GM21367 (cell line): ENCODE measurements at regions not wholly inside any gene's neighbourhood (a gene's known extent, or its start where the extent isn't known, plus 50 kb on each side); places are given as distances from the start of the nearest gene placed in this dataset.
"Not testable (repeated sequence)": the region's sequence is repeated elsewhere in the genome, so short reads cannot be mapped to it uniquely, and the experiment has no call there.

Source experiments
- ATAC-seq: cut with Tn5 transposase; IDR thresholded peaks from one replicate; pipeline ENCODE4 v1.9.1; 2021; ENCODE audit not compliant: unreplicated experiment

- no peak for ATAC-seq
These were observed 719.7 kb upstream of the CDH8 start for GRCh38 chr16:62755938-62756337.

GRCh38 chr16:62752854-62753253 is 716.6 kb upstream of the CDH8 start:
- ATAC-seq: no peak

- ATAC-seq: no peak
These were observed 715.0 kb upstream of the CDH8 start for GRCh38 chr16:62751218-62751617.

GRCh38 chr16:62741692-62742091 is 705.5 kb upstream of the CDH8 start:
- no peak for ATAC-seq

- no peak for ATAC-seq
These were observed 702.6 kb upstream of the CDH8 start for GRCh38 chr16:62738666-62739460.

- no peak for ATAC-seq
These were observed 695.9 kb upstream of the CDH8 start for GRCh38 chr16:62732092-62732491.

- not testable (repeated sequence) for ATAC-seq
These were observed 688.5 kb upstream of the CDH8 start for GRCh38 chr16:62724670-62725269.

GRCh38 chr16:62720651-62721050 is 684.4 kb upstream of the CDH8 start:
- ATAC-seq: no peak

- no peak for ATAC-seq
These were observed 680.8 kb upstream of the CDH8 start for GRCh38 chr16:62717026-62717425.

- ATAC-seq: no peak
These were observed 679.5 kb upstream of the CDH8 start for GRCh38 chr16:62715701-62716100.

- no peak for ATAC-seq
These were observed 676.3 kb upstream of the CDH8 start for GRCh38 chr16:62712566-62712965.

- ATAC-seq: no peak
These were observed 675.6 kb upstream of the CDH8 start for GRCh38 chr16:62711797-62712196.

GRCh38 chr16:62709794-62710193 is 673.6 kb upstream of the CDH8 start:
- no peak for ATAC-seq

- no peak for ATAC-seq
These were observed 665.2 kb upstream of the CDH8 start for GRCh38 chr16:62701426-62701825.

GRCh38 chr16:62700426-62701294 is 664.4 kb upstream of the CDH8 start:
- ATAC-seq: no peak

- no peak for ATAC-seq
These were observed 656.4 kb upstream of the CDH8 start for GRCh38 chr16:62692685-62693084.

GRCh38 chr16:62681819-62682218 is 645.6 kb upstream of the CDH8 start:
- no peak for ATAC-seq

- ATAC-seq: no peak
These were observed 642.6 kb upstream of the CDH8 start for GRCh38 chr16:62678796-62679195.

GRCh38 chr16:62676306-62676705 is 640.1 kb upstream of the CDH8 start:
- no peak for ATAC-seq

GRCh38 chr16:62665269-62665668 is 629.0 kb upstream of the CDH8 start:
- ATAC-seq: no peak

- no peak for ATAC-seq
These were observed 628.3 kb upstream of the CDH8 start for GRCh38 chr16:62664566-62664965.

GRCh38 chr16:62661435-62661834 is 625.2 kb upstream of the CDH8 start:
- no peak for ATAC-seq
